ENCODE measurements at regions not wholly inside any gene's neighbourhood (a gene's known extent, or its start where the extent isn't known, plus 50 kb on each side); places are given as distances from the start of the nearest gene placed in this dataset.

DNA sequence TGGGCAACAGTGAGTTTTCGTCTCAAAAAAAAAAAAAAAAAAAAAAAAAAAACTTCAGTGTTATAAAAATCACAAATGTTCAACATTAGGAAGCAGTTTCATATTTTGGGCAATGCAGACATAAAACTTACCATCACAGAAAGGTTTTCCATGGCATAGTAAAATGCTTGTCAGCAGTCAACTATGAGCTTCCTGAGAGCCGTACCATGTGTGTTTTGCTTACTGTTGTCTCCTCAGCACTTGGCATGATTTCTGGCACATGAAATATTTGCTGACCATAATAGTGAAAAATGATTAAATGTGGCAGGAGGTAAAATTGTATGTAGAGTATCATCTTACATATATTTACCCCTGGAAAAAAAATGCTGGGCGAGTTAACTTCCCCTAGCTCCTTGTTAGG, 237.5 kb upstream of the SLC35B3 start:
- Mint-ChIP-seq H3K27me3 (ENCODE audit: insufficient read depth) (no peaks in the 10 kb centered on the region; the same call in 1 of the 2 replicates), H3K9me3 (peaks cover 52% of the 10 kb centered on the region), H3K4me3 (no peak overlapping the region), H3K36me3 (ENCODE audit: low read depth) (peaks cover 4% of the 10 kb centered on the region), H3K27ac (no peak overlapping the region), H3K4me1 (ENCODE audit: low read depth) (no peaks in the 10 kb centered on the region)
- no peak for DNase-seq
- TF ChIP-seq, protein P1, sequence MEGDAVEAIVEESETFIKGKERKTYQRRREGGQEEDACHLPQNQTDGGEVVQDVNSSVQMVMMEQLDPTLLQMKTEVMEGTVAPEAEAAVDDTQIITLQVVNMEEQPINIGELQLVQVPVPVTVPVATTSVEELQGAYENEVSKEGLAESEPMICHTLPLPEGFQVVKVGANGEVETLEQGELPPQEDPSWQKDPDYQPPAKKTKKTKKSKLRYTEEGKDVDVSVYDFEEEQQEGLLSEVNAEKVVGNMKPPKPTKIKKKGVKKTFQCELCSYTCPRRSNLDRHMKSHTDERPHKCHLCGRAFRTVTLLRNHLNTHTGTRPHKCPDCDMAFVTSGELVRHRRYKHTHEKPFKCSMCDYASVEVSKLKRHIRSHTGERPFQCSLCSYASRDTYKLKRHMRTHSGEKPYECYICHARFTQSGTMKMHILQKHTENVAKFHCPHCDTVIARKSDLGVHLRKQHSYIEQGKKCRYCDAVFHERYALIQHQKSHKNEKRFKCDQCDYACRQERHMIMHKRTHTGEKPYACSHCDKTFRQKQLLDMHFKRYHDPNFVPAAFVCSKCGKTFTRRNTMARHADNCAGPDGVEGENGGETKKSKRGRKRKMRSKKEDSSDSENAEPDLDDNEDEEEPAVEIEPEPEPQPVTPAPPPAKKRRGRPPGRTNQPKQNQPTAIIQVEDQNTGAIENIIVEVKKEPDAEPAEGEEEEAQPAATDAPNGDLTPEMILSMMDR (IDR thresholded peaks at IDR 0.05), result no peak

DNA sequence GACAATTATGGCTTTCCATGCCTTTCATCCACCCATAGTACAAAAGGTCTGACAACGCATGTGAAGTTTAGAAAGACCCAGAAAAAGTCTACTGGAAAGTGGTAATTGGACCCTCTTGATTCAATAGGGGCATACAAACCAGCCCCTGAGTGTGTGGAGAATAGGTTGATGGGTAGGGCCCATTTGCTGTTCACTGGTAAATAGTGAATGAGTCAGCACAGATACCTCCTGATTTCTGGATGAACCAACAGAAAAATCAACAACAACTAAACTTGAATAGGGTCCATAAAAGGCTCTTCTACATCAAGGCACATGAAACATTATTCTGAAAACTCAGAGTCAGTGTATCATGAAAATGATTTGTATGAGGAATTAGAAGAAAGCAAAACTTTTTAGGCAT, 235.4 kb upstream of the SLC35B3 start:
- Mint-ChIP-seq H3K36me3 (ENCODE audit: low read depth) (peaks cover 4% of the 10 kb centered on the region; the same call in 1 of the 2 replicates), H3K4me1 (ENCODE audit: low read depth) (no peaks in the 10 kb centered on the region), H3K27ac (no peak overlapping the region), H3K4me3 (no peak overlapping the region), H3K27me3 (ENCODE audit: insufficient read depth) (no peaks in the 10 kb centered on the region; the same call in 1 of the 2 replicates), H3K9me3 (peaks cover 52% of the 10 kb centered on the region)
- TF ChIP-seq, protein P1 (IDR thresholded peaks at IDR 0.05), result no peak
- no peak for DNase-seq

GRCh38 chr6:8664700-8665099, 229.4 kb upstream of the SLC35B3 start:
- Mint-ChIP-seq H3K4me1 (ENCODE audit: low read depth) (no peaks in the 10 kb centered on the region), H3K27me3 (ENCODE audit: insufficient read depth) (no peaks in the 10 kb centered on the region; the same call in 1 of the 2 replicates), H3K27ac (no peak overlapping the region), H3K9me3 (peaks cover 42% of the 10 kb centered on the region), H3K36me3 (ENCODE audit: low read depth) (peaks cover 4% of the 10 kb centered on the region; the same call in 1 of the 2 replicates), H3K4me3 (no peak overlapping the region)
- TF ChIP-seq, protein P1 (IDR thresholded peaks at IDR 0.05), result no peak
- DNase-seq, result no peak

DNA sequence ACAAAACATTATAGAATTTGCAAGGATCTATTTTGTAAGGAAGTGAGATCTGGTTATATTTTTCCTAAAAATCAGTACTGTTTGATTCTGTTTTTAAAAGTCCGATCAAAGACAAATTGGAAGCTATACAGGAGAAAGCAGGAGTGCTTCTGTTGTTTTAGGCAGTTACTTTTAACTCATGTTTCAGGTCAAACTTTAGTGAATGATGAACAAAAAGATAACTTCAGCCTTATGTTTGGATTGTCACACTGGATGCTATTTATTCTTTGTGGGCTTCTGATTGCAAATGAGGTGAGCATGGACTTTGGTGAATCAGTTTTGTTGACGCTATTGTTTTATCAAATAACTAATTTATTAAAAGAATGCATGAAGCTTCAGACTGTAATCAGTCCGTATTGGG, 228.7 kb upstream of the SLC35B3 start:
- Mint-ChIP-seq H3K36me3 (ENCODE audit: low read depth) (peaks cover 4% of the 10 kb centered on the region; the same call in 1 of the 2 replicates), H3K27ac (no peak overlapping the region), H3K4me1 (ENCODE audit: low read depth) (no peaks in the 10 kb centered on the region), H3K4me3 (no peak overlapping the region), H3K27me3 (ENCODE audit: insufficient read depth) (no peaks in the 10 kb centered on the region; the same call in 1 of the 2 replicates), H3K9me3 (peaks cover 36% of the 10 kb centered on the region)
- TF ChIP-seq, protein P1 (IDR thresholded peaks at IDR 0.05), result no peak
- no peak for DNase-seq

DNA sequence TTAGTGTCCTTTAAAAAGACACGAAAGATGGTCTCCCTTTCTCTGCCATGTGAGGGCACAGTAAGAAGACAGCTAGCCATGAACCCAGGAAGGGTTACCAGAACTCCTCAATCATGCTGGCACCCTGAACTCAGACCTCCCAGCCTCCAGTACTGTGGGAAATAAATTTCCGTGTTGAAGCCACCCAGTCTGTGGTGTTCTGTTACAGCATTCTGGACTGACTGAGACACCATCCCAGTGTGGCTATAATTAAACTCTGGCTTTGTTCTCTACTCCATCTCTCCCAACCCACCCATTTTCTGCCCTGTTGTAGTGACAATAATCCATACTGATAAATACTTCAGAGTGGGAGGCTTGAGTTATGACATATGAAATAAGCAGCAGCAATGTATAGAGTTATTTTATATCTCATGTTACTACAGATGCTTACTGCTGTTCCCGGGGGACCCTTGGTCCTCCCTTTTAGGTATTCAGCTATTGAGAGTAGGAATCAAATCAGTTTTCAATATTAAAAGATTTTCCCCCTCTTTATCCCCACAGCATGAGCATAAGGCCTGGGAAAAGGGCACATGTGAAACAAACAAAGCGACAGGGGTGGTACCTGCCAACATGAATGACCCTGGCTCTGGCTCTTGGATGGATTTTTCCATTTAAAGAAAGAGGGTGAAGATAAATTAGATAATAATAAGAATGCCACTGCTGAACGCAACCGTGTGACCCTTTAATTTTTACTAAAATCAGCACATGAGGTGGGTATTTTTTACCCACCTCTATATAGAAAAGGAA, 224.3 kb upstream of the SLC35B3 start:
- H3K36me3 Mint-ChIP-seq (ENCODE audit: low read depth), result no peaks in the 10 kb centered on the region
- H3K27ac Mint-ChIP-seq, result no peak overlapping the region

More for the DNA sequence above, 224.3 kb upstream of the SLC35B3 start:
- peaks cover 37% of the 10 kb centered on the region for H3K9me3 Mint-ChIP-seq
- TF ChIP-seq, protein P1 (IDR thresholded peaks at IDR 0.05), result no peak
- no peaks in the 10 kb centered on the region for H3K4me1 Mint-ChIP-seq (ENCODE audit: low read depth)
- DNase-seq, result no peak
- H3K27me3 Mint-ChIP-seq (ENCODE audit: insufficient read depth), result no peaks in the 10 kb centered on the region
- H3K4me3 Mint-ChIP-seq, result no peak overlapping the region

Measured in HFFc6 (cell line).